SK-MEL-5 (cell line): ENCODE measurements at regions not wholly inside any gene's neighbourhood (a gene's known extent, or its start where the extent isn't known, plus 50 kb on each side); places are given as distances from the start of the nearest gene placed in this dataset.

Experiments used
- DNase-seq: peaks from one replicate; pipeline ENCODE4 v3.0.0-alpha.2; 2016; ENCODE audit warnings: low read depth, low spot score
- in situ Hi-C: cut with HindIII; loops from 2 replicates; pipeline ENCODE4 v1.10.0; 2016; ENCODE audit warnings: low sequenced_read_pairs, high pct_unique_total_duplicates, low pct_unique_long_range_greater_than_20kb

- in situ Hi-C loops, result no loop called here
- DNase-seq, result no peak
These were observed 365.8 kb upstream of the RGMA start for GRCh38 chr15:93454788-93455187.

- in situ Hi-C loops, result no loop called here
- DNase-seq, result no peak
These were observed 363.7 kb upstream of the RGMA start for GRCh38 chr15:93452537-93453211.

GRCh38 chr15:93451822-93452221 lies 362.8 kb upstream of the RGMA start:
- in situ Hi-C loops, result no loop called here

GRCh38 chr15:93451265-93451664 lies 362.3 kb upstream of the RGMA start:
- DNase-seq, result no peak
- in situ Hi-C loops, result no loop called here

More at GRCh38 chr15:93451822-93452221, 362.8 kb upstream of the RGMA start:
- no peak for DNase-seq

- DNase-seq, result no peak
- in situ Hi-C loops, result no loop called here
These were observed 360.8 kb upstream of the RGMA start for GRCh38 chr15:93449798-93450197.

- in situ Hi-C loops, result no loop called here
- DNase-seq, result no peak
These were observed 349.3 kb upstream of the RGMA start for GRCh38 chr15:93438310-93438709.

GRCh38 chr15:93432474-93432873 lies 343.5 kb upstream of the RGMA start:
- no peak for DNase-seq
- in situ Hi-C loops, result no loop called here

- in situ Hi-C loops, result no loop called here
These were observed 339.9 kb upstream of the RGMA start for GRCh38 chr15:93428807-93429351.

GRCh38 chr15:93428150-93428549 lies 339.1 kb upstream of the RGMA start:
- in situ Hi-C loops, result no loop called here
- no peak for DNase-seq

More at GRCh38 chr15:93428807-93429351, 339.9 kb upstream of the RGMA start:
- DNase-seq, result no peak

- in situ Hi-C loops, result no loop called here
- DNase-seq, result no peak
These were observed 335.1 kb upstream of the RGMA start for GRCh38 chr15:93424131-93424530.

GRCh38 chr15:93422476-93422875 lies 333.5 kb upstream of the RGMA start:
- in situ Hi-C loops, result no loop called here
- DNase-seq, result no peak

GRCh38 chr15:93420477-93420876 lies 331.5 kb upstream of the RGMA start:
- no peak for DNase-seq
- in situ Hi-C loops, result no loop called here

GRCh38 chr15:93420050-93420452 lies 331.0 kb upstream of the RGMA start:
- DNase-seq, result peak; percentile 5
- in situ Hi-C loops, result no loop called here

GRCh38 chr15:93418566-93418965 lies 329.6 kb upstream of the RGMA start:
- in situ Hi-C loops, result no loop called here
- DNase-seq, result no peak

- in situ Hi-C loops, result no loop called here
These were observed 328.6 kb upstream of the RGMA start for GRCh38 chr15:93417631-93418030.

GRCh38 chr15:93417156-93417555 lies 328.1 kb upstream of the RGMA start:
- in situ Hi-C loops, result no loop called here
- DNase-seq, result no peak

More at GRCh38 chr15:93417631-93418030, 328.6 kb upstream of the RGMA start:
- DNase-seq, result no peak

GRCh38 chr15:93415576-93415975 lies 326.6 kb upstream of the RGMA start:
- no peak for DNase-seq
- in situ Hi-C loops, result no loop called here

- in situ Hi-C loops, result no loop called here
These were observed 325.7 kb upstream of the RGMA start for GRCh38 chr15:93414576-93415231.

GRCh38 chr15:93413745-93414144 lies 324.7 kb upstream of the RGMA start:
- in situ Hi-C loops, result no loop called here
- no peak for DNase-seq

More at GRCh38 chr15:93414576-93415231, 325.7 kb upstream of the RGMA start:
- DNase-seq, result no peak
